ENCODE measurements at regions not wholly inside any gene's neighbourhood (a gene's known extent, or its start where the extent isn't known, plus 50 kb on each side); places are given as distances from the start of the nearest gene placed in this dataset.

DNA sequence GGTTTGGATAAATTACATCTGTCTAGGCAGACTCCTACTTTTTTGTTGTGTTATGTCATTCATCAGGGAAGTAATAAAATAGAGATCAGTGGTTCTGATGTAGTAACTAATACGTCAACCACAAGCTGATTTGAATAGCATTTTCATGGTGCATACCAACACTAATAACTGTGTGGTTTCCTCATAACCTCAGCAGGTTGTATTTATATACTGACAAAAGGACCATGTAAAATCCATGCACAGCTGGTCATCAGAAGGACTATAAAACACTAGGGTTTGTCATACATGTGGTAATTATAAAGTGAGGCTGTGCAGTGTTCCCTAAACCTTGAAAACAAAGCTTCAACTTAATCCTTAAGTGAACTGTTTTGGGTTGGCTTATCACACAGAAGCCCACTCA lies 216.8 kb upstream of the RBMS3 start:
- Histone ChIP-seq H3K27me3 (ENCODE audit: control insufficient read depth, insufficient read depth, low read length) (no peaks in the 10 kb centered on the region), H3K4me3 (ENCODE audit: low read length) (no peak overlapping the region), H3K4me1 (ENCODE audit: control insufficient read depth, insufficient read depth, low read length) (no peaks in the 10 kb centered on the region), H3K27ac (ENCODE audit: low read length) (no peak overlapping the region), H3K9me3 (ENCODE audit: control insufficient read depth, insufficient read depth, low read length) (no peaks in the 10 kb centered on the region), H3K36me3 (ENCODE audit: control insufficient read depth, insufficient read depth, low read length) (no peaks in the 10 kb centered on the region)
- no CpG with 5 or more reads among the region's 1 CpG for WGBS (ENCODE audit: insufficient coverage, insufficient read length)
- DNase-seq (ENCODE audit: low read depth, low spot score) = no peak

DNA sequence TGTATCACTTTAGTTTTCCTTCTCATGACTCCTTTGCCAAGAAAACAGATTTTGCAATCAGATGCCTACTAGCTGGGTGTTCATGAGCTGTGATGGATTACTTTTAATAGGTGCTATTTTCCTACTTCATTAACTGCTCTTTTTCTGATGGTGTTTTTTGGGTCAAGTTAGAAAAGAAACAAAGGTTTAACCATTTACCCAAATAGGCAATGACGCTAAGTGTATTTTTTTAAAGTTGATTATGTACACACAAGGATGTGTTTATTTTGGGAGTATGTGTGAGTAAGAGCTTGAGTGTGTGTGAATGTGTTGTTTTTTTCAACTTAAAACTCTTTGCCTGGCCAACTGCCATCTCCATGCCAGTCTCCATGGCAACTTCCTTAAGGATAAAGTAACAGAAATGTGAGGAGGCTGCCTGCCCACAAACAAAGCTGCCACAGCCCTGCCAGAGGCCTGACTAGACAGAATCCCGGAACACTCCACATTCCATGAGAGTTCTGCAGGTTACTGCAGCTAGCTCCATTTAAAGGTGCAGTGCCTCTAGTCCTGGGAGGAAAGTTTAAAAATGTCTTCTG lies 215.6 kb upstream of the RBMS3 start:
- H3K4me1 ChIP-seq (ENCODE audit: control insufficient read depth, insufficient read depth, low read length) = no peaks in the 10 kb centered on the region
- no CpG with 5 or more reads among the region's 2 CpGs for WGBS (ENCODE audit: insufficient coverage, insufficient read length)
- H3K4me3 ChIP-seq (ENCODE audit: low read length) = no peak overlapping the region
- no peaks in the 10 kb centered on the region for H3K36me3 ChIP-seq (ENCODE audit: control insufficient read depth, insufficient read depth, low read length)
- H3K27me3 ChIP-seq (ENCODE audit: control insufficient read depth, insufficient read depth, low read length) = no peaks in the 10 kb centered on the region
- DNase-seq (ENCODE audit: low read depth, low spot score) = peak; percentile 16
- no peaks in the 10 kb centered on the region for H3K9me3 ChIP-seq (ENCODE audit: control insufficient read depth, insufficient read depth, low read length)
- H3K27ac ChIP-seq (ENCODE audit: low read length) = no peak overlapping the region

DNA sequence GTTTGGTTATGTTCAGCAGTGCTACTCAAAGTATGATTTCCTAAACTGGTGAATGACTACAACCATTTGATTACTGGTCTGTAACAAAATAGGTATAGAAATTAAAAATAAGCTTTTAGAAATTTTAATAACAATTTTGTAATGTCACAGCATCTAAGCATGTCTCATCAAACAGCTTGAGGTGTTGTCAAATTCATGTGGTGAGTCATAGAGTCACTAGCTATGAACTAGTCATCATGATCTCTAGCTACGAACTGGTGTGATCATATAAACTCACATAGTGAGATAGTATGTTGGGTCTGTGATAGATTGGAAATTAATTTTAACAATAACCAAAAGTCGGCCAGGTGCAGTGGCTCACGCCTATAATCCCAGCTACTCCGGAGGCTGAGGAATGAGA lies 213.9 kb upstream of the RBMS3 start:
- no CpG with 5 or more reads among the region's 4 CpGs for WGBS (ENCODE audit: insufficient coverage, insufficient read length)
- Histone ChIP-seq H3K9me3 (ENCODE audit: control insufficient read depth, insufficient read depth, low read length) (no peaks in the 10 kb centered on the region), H3K4me1 (ENCODE audit: control insufficient read depth, insufficient read depth, low read length) (no peaks in the 10 kb centered on the region), H3K27me3 (ENCODE audit: control insufficient read depth, insufficient read depth, low read length) (no peaks in the 10 kb centered on the region), H3K4me3 (ENCODE audit: low read length) (no peak overlapping the region), H3K27ac (ENCODE audit: low read length) (no peak overlapping the region), H3K36me3 (ENCODE audit: control insufficient read depth, insufficient read depth, low read length) (no peaks in the 10 kb centered on the region)
- no peak for DNase-seq (ENCODE audit: low read depth, low spot score)

DNA sequence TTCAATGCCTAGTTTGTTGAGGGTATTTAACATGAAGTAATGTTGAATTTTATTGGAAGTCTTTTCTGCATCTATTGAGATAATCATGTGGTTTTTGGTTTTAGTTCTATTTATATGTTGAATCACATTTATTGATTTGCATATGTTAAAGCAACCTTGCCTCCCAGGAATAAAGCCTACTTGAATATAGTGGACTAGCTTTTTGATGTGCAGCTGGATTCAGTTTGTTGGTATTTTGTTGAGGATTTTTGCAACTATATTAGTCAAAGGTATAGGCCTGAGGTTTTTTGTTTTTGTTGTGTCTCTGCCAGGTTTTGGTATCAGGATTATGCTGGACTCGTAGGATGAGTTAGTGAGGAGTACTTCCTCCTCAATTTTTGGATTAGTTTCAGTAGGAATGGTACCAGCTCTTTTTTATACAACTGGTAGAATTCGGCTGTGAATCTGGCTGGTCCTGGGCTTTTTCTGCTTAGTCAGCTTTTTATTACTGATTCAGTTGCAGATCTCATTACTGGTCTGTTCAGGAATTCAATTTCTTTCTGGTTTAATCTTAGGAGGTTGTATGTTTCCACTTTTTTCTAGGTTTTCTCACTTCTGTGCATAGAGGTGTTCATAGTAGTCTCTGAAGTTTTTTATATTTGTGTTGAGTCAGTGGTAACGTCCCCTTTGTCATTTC lies 209.8 kb upstream of the RBMS3 start:
- WGBS (ENCODE audit: insufficient coverage, insufficient read length) = no CpG with 5 or more reads among the region's 3 CpGs
- no peak overlapping the region for H3K27ac ChIP-seq (ENCODE audit: low read length)
- H3K27me3 ChIP-seq (ENCODE audit: control insufficient read depth, insufficient read depth, low read length) = no peaks in the 10 kb centered on the region
- no peak overlapping the region for H3K4me3 ChIP-seq (ENCODE audit: low read length)
- no peaks in the 10 kb centered on the region for H3K4me1 ChIP-seq (ENCODE audit: control insufficient read depth, insufficient read depth, low read length)
- H3K36me3 ChIP-seq (ENCODE audit: control insufficient read depth, insufficient read depth, low read length) = no peaks in the 10 kb centered on the region
- DNase-seq (ENCODE audit: low read depth, low spot score) = no peak
- H3K9me3 ChIP-seq (ENCODE audit: control insufficient read depth, insufficient read depth, low read length) = no peaks in the 10 kb centered on the region

DNA sequence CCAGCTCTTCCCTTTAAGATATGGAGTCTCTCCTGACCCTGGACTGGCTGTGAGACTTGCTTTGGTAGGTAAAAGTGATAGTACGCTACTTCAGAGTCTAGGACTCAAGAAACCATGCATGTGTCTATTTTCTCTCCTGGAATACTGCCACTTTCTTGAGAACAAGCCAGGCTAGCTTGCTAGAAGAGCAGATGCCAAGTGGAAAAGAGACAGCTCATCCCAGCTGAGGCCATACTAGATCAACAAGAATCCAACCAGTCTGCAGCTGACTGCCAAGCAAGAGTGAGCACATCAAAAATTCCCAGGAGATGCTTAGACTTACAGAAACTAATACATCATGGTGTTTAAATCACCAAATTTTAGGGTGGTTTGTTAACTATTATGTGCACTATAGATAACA lies 208.3 kb upstream of the RBMS3 start:
- no peaks in the 10 kb centered on the region for H3K4me1 ChIP-seq (ENCODE audit: control insufficient read depth, insufficient read depth, low read length)
- H3K36me3 ChIP-seq (ENCODE audit: control insufficient read depth, insufficient read depth, low read length) = no peaks in the 10 kb centered on the region
- H3K4me3 ChIP-seq (ENCODE audit: low read length) = no peak overlapping the region
- no peak overlapping the region for H3K27ac ChIP-seq (ENCODE audit: low read length)
- H3K9me3 ChIP-seq (ENCODE audit: control insufficient read depth, insufficient read depth, low read length) = no peaks in the 10 kb centered on the region
- WGBS (ENCODE audit: insufficient coverage, insufficient read length) = no CpG with 5 or more reads among the region's 1 CpG
- DNase-seq (ENCODE audit: low read depth, low spot score) = no peak
- H3K27me3 ChIP-seq (ENCODE audit: control insufficient read depth, insufficient read depth, low read length) = no peaks in the 10 kb centered on the region

DNA sequence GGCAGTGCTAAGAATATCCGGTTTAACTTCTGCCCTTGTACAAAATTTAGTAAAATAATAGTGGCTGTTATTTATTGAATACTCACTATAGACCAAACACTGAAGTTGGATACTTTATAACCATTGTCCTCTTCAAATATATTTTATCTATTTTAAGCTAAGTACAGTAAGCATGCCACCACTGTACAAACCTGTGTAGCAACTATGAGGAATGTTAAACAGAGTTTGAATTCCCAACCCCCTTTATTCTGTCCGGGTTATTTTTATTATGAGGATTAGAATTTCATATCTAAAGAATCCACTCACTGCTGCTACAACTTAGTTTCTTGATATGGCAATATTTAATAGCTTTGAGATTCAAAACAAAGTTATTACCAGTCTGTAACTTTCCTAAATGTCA lies 203.5 kb upstream of the RBMS3 start:
- DNase-seq (ENCODE audit: low read depth, low spot score) = no peak
- no peaks in the 10 kb centered on the region for H3K4me1 ChIP-seq (ENCODE audit: control insufficient read depth, insufficient read depth, low read length)
- no peaks in the 10 kb centered on the region for H3K27me3 ChIP-seq (ENCODE audit: control insufficient read depth, insufficient read depth, low read length)
- no peak overlapping the region for H3K4me3 ChIP-seq (ENCODE audit: low read length)
- H3K9me3 ChIP-seq (ENCODE audit: control insufficient read depth, insufficient read depth, low read length) = no peaks in the 10 kb centered on the region
- WGBS (ENCODE audit: insufficient coverage, insufficient read length) = no CpG with 5 or more reads among the region's 2 CpGs
- no peaks in the 10 kb centered on the region for H3K36me3 ChIP-seq (ENCODE audit: control insufficient read depth, insufficient read depth, low read length)
- H3K27ac ChIP-seq (ENCODE audit: low read length) = no peak overlapping the region

DNA sequence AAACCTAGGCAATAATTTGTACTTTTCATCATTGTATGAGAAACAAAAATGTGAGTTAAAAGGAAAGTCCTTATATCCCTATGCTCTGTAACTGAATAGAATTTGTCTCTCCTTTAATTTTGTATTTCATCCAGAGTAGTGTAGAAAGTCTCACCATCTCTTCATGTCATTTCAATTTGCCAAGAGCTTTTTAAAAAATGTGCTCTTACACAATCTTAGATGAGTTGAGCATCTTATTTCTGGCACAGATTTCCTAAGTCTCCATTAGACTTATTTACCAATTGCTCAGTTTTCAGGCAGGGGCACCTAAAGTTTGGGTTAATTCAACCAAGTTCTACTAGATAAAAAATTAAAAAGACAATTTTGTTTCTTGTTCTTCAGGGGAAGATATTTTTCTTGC lies 201.5 kb upstream of the RBMS3 start:
- no peaks in the 10 kb centered on the region for H3K36me3 ChIP-seq (ENCODE audit: control insufficient read depth, insufficient read depth, low read length)
- no peak overlapping the region for H3K4me3 ChIP-seq (ENCODE audit: low read length)

DNA sequence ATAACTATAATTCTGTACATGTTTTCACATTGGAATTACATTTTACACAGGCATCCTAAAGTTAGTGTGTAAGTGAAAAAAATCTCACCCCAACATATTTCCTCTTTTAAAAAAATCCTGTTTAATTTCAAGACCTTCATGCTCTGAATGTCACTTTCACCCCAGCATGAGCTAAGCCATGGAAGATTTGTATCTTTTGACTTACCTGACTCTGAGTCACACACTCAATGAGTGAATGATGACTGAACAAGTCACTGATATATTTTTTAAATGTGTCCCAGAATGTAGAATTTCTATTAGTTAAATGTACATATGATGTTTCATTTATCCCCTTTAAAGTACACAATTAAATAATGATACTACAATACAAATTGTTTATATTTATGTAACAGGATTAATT lies 199.9 kb upstream of the RBMS3 start:
- no peaks in the 10 kb centered on the region for H3K9me3 ChIP-seq (ENCODE audit: control insufficient read depth, insufficient read depth, low read length)
- DNase-seq (ENCODE audit: low read depth, low spot score) = no peak
- no peaks in the 10 kb centered on the region for H3K36me3 ChIP-seq (ENCODE audit: control insufficient read depth, insufficient read depth, low read length)
- H3K4me1 ChIP-seq (ENCODE audit: control insufficient read depth, insufficient read depth, low read length) = no peaks in the 10 kb centered on the region
- H3K4me3 ChIP-seq (ENCODE audit: low read length) = no peak overlapping the region
- no peaks in the 10 kb centered on the region for H3K27me3 ChIP-seq (ENCODE audit: control insufficient read depth, insufficient read depth, low read length)
- H3K27ac ChIP-seq (ENCODE audit: low read length) = no peak overlapping the region

More for the DNA sequence above, 201.5 kb upstream of the RBMS3 start:
- Histone ChIP-seq H3K9me3 (ENCODE audit: control insufficient read depth, insufficient read depth, low read length) (no peaks in the 10 kb centered on the region), H3K4me1 (ENCODE audit: control insufficient read depth, insufficient read depth, low read length) (no peaks in the 10 kb centered on the region), H3K27ac (ENCODE audit: low read length) (no peak overlapping the region), H3K27me3 (ENCODE audit: control insufficient read depth, insufficient read depth, low read length) (no peaks in the 10 kb centered on the region)
- no peak for DNase-seq (ENCODE audit: low read depth, low spot score)

DNA sequence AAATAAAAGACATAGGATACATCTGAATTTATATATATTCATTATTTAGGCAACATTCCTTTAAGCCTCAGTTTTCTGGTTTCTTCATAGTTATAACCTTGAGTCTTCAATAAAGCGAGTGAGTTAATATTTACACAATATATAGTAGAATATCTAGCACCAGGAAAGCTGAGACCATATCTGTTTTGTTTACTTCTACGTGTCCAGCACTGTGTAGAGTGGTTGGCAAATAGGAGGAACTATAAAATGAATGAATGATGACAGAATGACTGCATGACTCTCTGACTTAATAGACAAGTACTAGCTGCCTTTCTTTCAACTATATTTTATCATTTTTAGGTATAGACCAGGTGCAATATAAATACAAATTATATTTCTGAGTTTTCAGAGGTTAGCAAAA lies 197.8 kb upstream of the RBMS3 start:
- no peaks in the 10 kb centered on the region for H3K9me3 ChIP-seq (ENCODE audit: control insufficient read depth, insufficient read depth, low read length)
- DNase-seq (ENCODE audit: low read depth, low spot score) = no peak
- WGBS (ENCODE audit: insufficient coverage, insufficient read length) = no CpG with 5 or more reads among the region's 2 CpGs
- no peak overlapping the region for H3K4me3 ChIP-seq (ENCODE audit: low read length)
- no peak overlapping the region for H3K27ac ChIP-seq (ENCODE audit: low read length)
- H3K27me3 ChIP-seq (ENCODE audit: control insufficient read depth, insufficient read depth, low read length) = no peaks in the 10 kb centered on the region
- H3K4me1 ChIP-seq (ENCODE audit: control insufficient read depth, insufficient read depth, low read length) = no peaks in the 10 kb centered on the region
- H3K36me3 ChIP-seq (ENCODE audit: control insufficient read depth, insufficient read depth, low read length) = no peaks in the 10 kb centered on the region

DNA sequence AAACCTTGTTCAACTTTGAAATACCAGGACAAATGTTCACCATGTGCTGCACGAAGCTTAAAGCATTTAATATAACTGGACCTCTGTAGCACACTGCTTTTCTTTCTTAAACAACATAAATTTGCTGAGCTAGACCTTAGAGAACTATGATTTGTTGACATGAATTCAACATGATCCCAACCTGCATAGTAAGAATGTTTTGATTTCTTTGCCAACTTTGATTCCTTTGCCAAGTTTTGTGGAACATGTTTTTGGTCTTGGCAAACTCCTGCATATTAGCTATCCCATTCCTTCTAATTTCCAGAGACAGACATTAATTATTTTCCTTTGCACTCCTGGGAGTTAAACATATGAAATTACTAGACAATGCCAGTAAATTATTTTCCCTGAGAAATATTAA lies 197.2 kb upstream of the RBMS3 start:
- Histone ChIP-seq H3K9me3 (ENCODE audit: control insufficient read depth, insufficient read depth, low read length) (no peaks in the 10 kb centered on the region), H3K36me3 (ENCODE audit: control insufficient read depth, insufficient read depth, low read length) (no peaks in the 10 kb centered on the region), H3K4me3 (ENCODE audit: low read length) (no peak overlapping the region), H3K4me1 (ENCODE audit: control insufficient read depth, insufficient read depth, low read length) (no peaks in the 10 kb centered on the region), H3K27me3 (ENCODE audit: control insufficient read depth, insufficient read depth, low read length) (no peaks in the 10 kb centered on the region), H3K27ac (ENCODE audit: low read length) (no peak overlapping the region)
- no CpG with 5 or more reads among the region's 1 CpG for whole genome bisulfite sequencing (ENCODE audit: insufficient coverage, insufficient read length)
- DNase-seq (ENCODE audit: low read depth, low spot score) = no peak

DNA sequence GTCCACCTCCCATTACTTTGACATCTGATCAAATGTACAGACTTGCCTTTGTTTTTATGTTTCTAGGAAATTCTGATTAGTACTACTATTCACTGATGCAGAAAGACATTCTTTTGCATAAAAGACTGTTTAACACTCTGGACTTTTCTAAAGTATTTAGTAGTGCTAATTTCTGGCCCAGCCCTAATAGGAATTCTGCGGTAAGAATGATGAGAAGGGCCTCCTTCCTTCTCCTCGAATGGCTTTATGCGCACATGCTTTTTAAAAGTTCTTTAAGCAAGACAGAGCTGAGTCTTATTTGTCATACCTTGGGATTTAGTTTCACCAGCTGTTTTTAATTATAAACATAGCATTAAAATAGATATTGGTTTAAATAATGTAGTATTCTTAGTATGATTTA lies 192.3 kb upstream of the RBMS3 start:
- no CpG with 5 or more reads among the region's 3 CpGs for WGBS (ENCODE audit: insufficient coverage, insufficient read length)

More for the DNA sequence above, 192.3 kb upstream of the RBMS3 start:
- Histone ChIP-seq H3K27ac (ENCODE audit: low read length) (no peak overlapping the region), H3K4me1 (ENCODE audit: control insufficient read depth, insufficient read depth, low read length) (no peaks in the 10 kb centered on the region), H3K9me3 (ENCODE audit: control insufficient read depth, insufficient read depth, low read length) (no peaks in the 10 kb centered on the region), H3K4me3 (ENCODE audit: low read length) (no peak overlapping the region), H3K36me3 (ENCODE audit: control insufficient read depth, insufficient read depth, low read length) (no peaks in the 10 kb centered on the region), H3K27me3 (ENCODE audit: control insufficient read depth, insufficient read depth, low read length) (no peaks in the 10 kb centered on the region)
- no peak for DNase-seq (ENCODE audit: low read depth, low spot score)

All from iPS DF 6.9 (cell line).